Panc1 (cell line): ENCODE measurements at regions not wholly inside any gene's neighbourhood (a gene's known extent, or its start where the extent isn't known, plus 50 kb on each side); places are given as distances from the start of the nearest gene placed in this dataset.

ENCODE experiments used
- CTCF ChIP-seq: fragments of 450-650 bp; IDR thresholded peaks from 2 replicates; pipeline ENCODE4 v1.5.1; 2017; ENCODE audit warnings: mild to moderate bottlenecking
- REST ChIP-seq, 2 experiments: IDR thresholded peaks; 2 replicates each; pipeline ENCODE4 v1.6.1; 2011 to 2012; ENCODE audit warnings: low read depth in 2 of 2, control low read depth in 1 of 2, low read length in 1 of 2, mild to moderate bottlenecking in 1 of 2, moderate library complexity in 1 of 2; ENCODE audit not compliant: insufficient read depth in 1 of 2
- TCF7L2 ChIP-seq: IDR thresholded peaks from 2 replicates; pipeline ENCODE4 v1.6.1; 2011; ENCODE audit warnings: mild to moderate bottlenecking, low read depth, low read length, inconsistent platforms

GRCh38 chr9:108668191-108668937 is 187.4 kb downstream of the ACTL7B start:
- no peak for TF ChIP-seq CTCF
- no peak for TF ChIP-seq REST (IDR thresholded peaks at IDR 0.05; ENCODE audit: insufficient read depth in 1 of 2, low read depth in 2 of 2, low read length in 1 of 2)
- TF ChIP-seq TCF7L2 = no peak
